HUDEP-2 (cell line): ENCODE measurements at regions not wholly inside any gene's neighbourhood (a gene's known extent, or its start where the extent isn't known, plus 50 kb on each side); places are given as distances from the start of the nearest gene placed in this dataset.
"Not testable (repeated sequence)": the region's sequence is repeated elsewhere in the genome, so short reads cannot be mapped to it uniquely, and the experiment has no call there.

ENCODE experiments used
- DNase-seq, 76 experiments: peaks; one replicate each; lab custom pipeline; 2025; ENCODE audit not compliant: unreplicated experiment in 76 of 76; lab: John Stamatoyannopoulos, UW

- no peak for DNase-seq
These were observed 322.7 kb downstream of the FOXO1 start for GRCh38 chr13:40343550-40344269.

- no peak for DNase-seq
These were observed 321.9 kb downstream of the FOXO1 start for GRCh38 chr13:40344270-40345148.

GRCh38 chr13:40345149-40345514 is 321.3 kb downstream of the FOXO1 start:
- DNase-seq: no peak

- DNase-seq: no peak
These were observed 320.6 kb downstream of the FOXO1 start for GRCh38 chr13:40345654-40346372.

GRCh38 chr13:40346592-40346991 is 319.8 kb downstream of the FOXO1 start:
- DNase-seq: no peak

GRCh38 chr13:40348096-40348679 is 318.3 kb downstream of the FOXO1 start:
- DNase-seq: no peak

- no peak for DNase-seq
These were observed 316.0 kb downstream of the FOXO1 start for GRCh38 chr13:40350283-40350992.

GRCh38 chr13:40351537-40352379 is 314.7 kb downstream of the FOXO1 start:
- no peak for DNase-seq

GRCh38 chr13:40352380-40352778 is 314.1 kb downstream of the FOXO1 start:
- no peak for DNase-seq

- DNase-seq: no peak
These were observed 313.5 kb downstream of the FOXO1 start for GRCh38 chr13:40352802-40353562.

GRCh38 chr13:40355126-40355724 is 311.2 kb downstream of the FOXO1 start:
- DNase-seq: no peak

GRCh38 chr13:40356011-40356410 is 310.4 kb downstream of the FOXO1 start:
- DNase-seq: no peak

- not testable (repeated sequence) for DNase-seq
These were observed 310.0 kb downstream of the FOXO1 start for GRCh38 chr13:40356458-40356857.

- DNase-seq: no peak
These were observed 303.9 kb downstream of the FOXO1 start for GRCh38 chr13:40362502-40362901.

GRCh38 chr13:40363653-40364052 is 302.8 kb downstream of the FOXO1 start:
- DNase-seq: no peak

- DNase-seq: no peak
These were observed 300.3 kb downstream of the FOXO1 start for GRCh38 chr13:40366119-40366518.

GRCh38 chr13:40368127-40368891 is 298.1 kb downstream of the FOXO1 start:
- no peak for DNase-seq

GRCh38 chr13:40370661-40371060 is 295.8 kb downstream of the FOXO1 start:
- DNase-seq: no peak
